CD8-positive, alpha-beta memory T cell (primary cell): ENCODE measurements at regions not wholly inside any gene's neighbourhood (a gene's known extent, or its start where the extent isn't known, plus 50 kb on each side); places are given as distances from the start of the nearest gene placed in this dataset.

ENCODE experiments used
- CTCF ChIA-PET: fragments of 350-600 bp; sonication (Branson Sonifier 250); formaldehyde crosslinking; loops from one replicate; lab custom pipeline; 2021; ENCODE audit warnings: antibody characterized with exemption; lab: Charles Lee
- POLR2A ChIA-PET: fragments of 350-600 bp; sonication (Branson Sonifier 250); formaldehyde crosslinking; loops from one replicate; lab custom pipeline; 2021; ENCODE audit warnings: antibody characterized with exemption; lab: Charles Lee
- DNase-seq, 5 donors: peaks; one replicate each; pipeline versions ENCODE4 v3.0.0 to v3.0.0-alpha.2; 2020 to 2022; ENCODE audit warnings: mixed read lengths in 1 of 5
- H3K27ac ChIP-seq: one replicate; pipeline ENCODE4 v1.7.0; 2013; ENCODE audit warnings: low read depth, mild to moderate bottlenecking, low read length, moderate library complexity
- H3K27me3 ChIP-seq: 2 replicates; pipeline ENCODE4 v1.7.0; 2013; ENCODE audit warnings: low read length, mild to moderate bottlenecking; ENCODE audit not compliant: insufficient read depth, poor library complexity, severe bottlenecking
- H3K36me3 ChIP-seq: 2 replicates; pipeline ENCODE4 v1.7.0; 2013; ENCODE audit warnings: mild to moderate bottlenecking, low read length, moderate library complexity; ENCODE audit not compliant: insufficient read depth
- H3K4me1 ChIP-seq: 2 replicates; pipeline ENCODE4 v1.7.0; 2013; ENCODE audit warnings: mild to moderate bottlenecking, low read length, moderate library complexity; ENCODE audit not compliant: insufficient read depth
- H3K4me3 ChIP-seq: 2 replicates; pipeline ENCODE4 v1.7.0; 2013; ENCODE audit warnings: mild to moderate bottlenecking, low read length
- H3K9me3 ChIP-seq: 2 replicates; pipeline ENCODE4 v1.7.0; 2013; ENCODE audit warnings: mild to moderate bottlenecking, low read length
- H3K27ac Mint-ChIP-seq, 8 donors: one replicate each; pipeline ENCODE4 v1.8.0; 2020 to 2021; ENCODE audit warnings: mixed read lengths in 8 of 8, mild to moderate bottlenecking in 6 of 8, inconsistent platforms in 3 of 8, moderate library complexity in 3 of 8
- H3K27me3 Mint-ChIP-seq, 2 donors: one replicate each; pipeline ENCODE4 v1.8.0; 2020 to 2021; ENCODE audit warnings: mixed read lengths in 2 of 2, mild to moderate bottlenecking in 1 of 2, moderate library complexity in 1 of 2
- H3K36me3 Mint-ChIP-seq, 3 donors: one replicate each; pipeline ENCODE4 v1.8.0; 2020 to 2021; ENCODE audit warnings: mixed read lengths in 3 of 3, inconsistent platforms in 1 of 3, mild to moderate bottlenecking in 1 of 3
- H3K4me1 Mint-ChIP-seq, 3 donors: one replicate each; pipeline ENCODE4 v1.8.0; 2020 to 2021; ENCODE audit warnings: mixed read lengths in 3 of 3, inconsistent platforms in 1 of 3, mild to moderate bottlenecking in 1 of 3
- H3K4me3 Mint-ChIP-seq, 7 donors: one replicate each; pipeline ENCODE4 v1.8.0; 2020 to 2021; ENCODE audit warnings: mixed read lengths in 7 of 7, mild to moderate bottlenecking in 6 of 7, moderate library complexity in 4 of 7, inconsistent platforms in 2 of 7
- H3K9me3 Mint-ChIP-seq, 5 donors: one replicate each; pipeline ENCODE4 v1.8.0; 2020 to 2022; ENCODE audit warnings: mixed read lengths in 5 of 5, mild to moderate bottlenecking in 3 of 5, moderate library complexity in 2 of 5, inconsistent platforms in 1 of 5

DNA sequence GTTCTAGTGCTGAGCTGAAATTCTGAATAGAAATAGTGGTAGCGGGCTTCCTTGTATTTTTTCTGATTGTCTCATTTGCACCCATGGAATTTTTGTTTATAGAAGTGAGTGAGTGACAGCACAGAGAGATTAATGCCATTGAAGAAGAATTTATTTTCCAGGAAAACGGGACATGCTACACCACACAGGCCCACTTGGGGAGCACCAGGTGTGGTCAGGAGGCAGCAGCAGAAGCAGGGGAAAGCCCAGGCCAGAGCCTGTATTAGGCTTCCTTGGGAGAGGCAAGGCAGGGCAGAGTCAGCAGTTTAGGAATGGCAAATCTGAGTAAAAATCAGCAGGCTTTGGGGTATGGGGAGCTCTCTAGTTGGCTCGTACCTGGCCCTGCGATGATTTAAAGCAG, 88.4 kb upstream of the ATP11B start:
- Histone ChIP-seq H3K4me1 (no peaks in the 10 kb centered on the region), H3K9me3 (no peaks in the 10 kb centered on the region), H3K27ac (no peak overlapping the region), H3K4me3 (no peak overlapping the region), H3K27me3 (no peaks in the 10 kb centered on the region), H3K36me3 (no peaks in the 10 kb centered on the region)
- Mint-ChIP-seq H3K27me3 (peaks cover 5 to 26% of the 10 kb centered on the region in 2 donors), H3K4me1 (no peaks in the 10 kb centered on the region), H3K9me3 (no peaks in the 10 kb centered on the region), H3K4me3 (no peak overlapping the region), H3K27ac (no peak overlapping the region), H3K36me3 (no peaks in the 10 kb centered on the region)
- ChIA-PET POLR2A (no interaction called here), CTCF (interaction anchor here (0.9 kb wide), 1 partner anchor 9 kb away, joined by 3 read pairs; no protein-coding TSS in a partner anchor)
- no peak for DNase-seq

GRCh38 chr3:182708810-182709209, 84.5 kb upstream of the ATP11B start:
- no peaks in the 10 kb centered on the region for H3K4me1 ChIP-seq
- Mint-ChIP-seq H3K9me3 (no peaks in the 10 kb centered on the region), H3K27me3 (peaks cover 5 to 16% of the 10 kb centered on the region in 2 donors), H3K36me3 (no peaks in the 10 kb centered on the region), H3K27ac (no peak overlapping the region), H3K4me3 (no peak overlapping the region), H3K4me1 (peaks cover 0 to 5% (median 0%) of the 10 kb centered on the region in 3 donors)
- no peak overlapping the region for H3K27ac ChIP-seq
- no peak overlapping the region for H3K4me3 ChIP-seq
- no peaks in the 10 kb centered on the region for H3K36me3 ChIP-seq
- ChIA-PET CTCF (interaction anchor here (1.1 kb wide), 1 partner anchor 8 kb away, joined by 3 read pairs; no protein-coding TSS in a partner anchor), POLR2A (no interaction called here)
- no peaks in the 10 kb centered on the region for H3K27me3 ChIP-seq
- no peak for DNase-seq
- H3K9me3 ChIP-seq: no peaks in the 10 kb centered on the region

GRCh38 chr3:182709306-182709705, 84.0 kb upstream of the ATP11B start:
- H3K4me3 Mint-ChIP-seq: no peak overlapping the region
- POLR2A ChIA-PET: no interaction called here
- H3K4me1 Mint-ChIP-seq: peaks cover 0 to 5% (median 0%) of the 10 kb centered on the region in 3 donors
- no peak overlapping the region for H3K27ac ChIP-seq
- peaks cover 5 to 13% of the 10 kb centered on the region in 2 donors for H3K27me3 Mint-ChIP-seq
- no peaks in the 10 kb centered on the region for H3K9me3 ChIP-seq
- no peak for DNase-seq
- H3K36me3 ChIP-seq: no peaks in the 10 kb centered on the region
- CTCF ChIA-PET: interaction anchor here (1.1 to 1.7 kb wide), 2 partner anchors 8 to 69 kb away, joined by 3 to 6 read pairs; no protein-coding TSS in a partner anchor
- H3K27ac Mint-ChIP-seq: peak overlapping the region in 1 of 8 donors; percentile 22
- H3K9me3 Mint-ChIP-seq: no peaks in the 10 kb centered on the region
- H3K36me3 Mint-ChIP-seq: no peaks in the 10 kb centered on the region
- no peak overlapping the region for H3K4me3 ChIP-seq
- no peaks in the 10 kb centered on the region for H3K27me3 ChIP-seq
- no peaks in the 10 kb centered on the region for H3K4me1 ChIP-seq

DNA sequence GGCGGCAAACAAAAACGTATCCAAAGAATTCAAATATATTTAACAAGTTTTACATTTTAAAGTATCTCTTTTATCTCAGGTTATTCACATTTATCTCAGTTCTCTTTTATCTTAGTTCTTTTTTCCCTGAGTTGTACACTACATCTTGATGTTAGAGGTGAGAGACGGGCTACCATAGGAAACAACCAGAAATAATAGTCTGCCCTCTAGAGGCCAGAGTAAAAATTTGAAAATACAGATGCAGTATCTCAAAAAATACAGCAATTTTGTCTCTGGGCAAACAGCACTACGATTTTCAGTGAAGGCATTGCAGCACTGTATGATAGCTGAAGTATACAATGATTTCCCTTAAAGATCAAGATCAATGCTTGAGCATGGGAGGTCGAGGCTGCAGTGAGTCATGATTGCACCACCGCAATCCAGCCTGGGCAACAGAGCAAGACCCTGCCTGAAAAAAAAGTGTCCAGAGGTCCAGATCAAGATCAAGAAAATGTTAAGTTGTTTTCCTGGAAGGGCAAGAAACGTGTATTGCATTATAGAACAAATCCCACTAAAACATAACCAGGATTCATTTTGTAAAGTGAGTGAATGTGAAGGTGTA, 82.6 kb upstream of the ATP11B start:
- no peak overlapping the region for H3K27ac ChIP-seq
- no peaks in the 10 kb centered on the region for H3K36me3 ChIP-seq
- Mint-ChIP-seq H3K9me3 (no peaks in the 10 kb centered on the region), H3K4me3 (no peak overlapping the region), H3K27me3 (peaks cover 4 to 5% of the 10 kb centered on the region in 2 donors), H3K36me3 (no peaks in the 10 kb centered on the region), H3K27ac (peak overlapping the region in 1 of 8 donors; percentile 32), H3K4me1 (peaks cover 0 to 5% (median 0%) of the 10 kb centered on the region in 3 donors)
- no peak overlapping the region for H3K4me3 ChIP-seq
- H3K4me1 ChIP-seq: no peaks in the 10 kb centered on the region
- no peaks in the 10 kb centered on the region for H3K27me3 ChIP-seq
- ChIA-PET POLR2A (no interaction called here), CTCF (interaction anchor here (1.0 to 2.4 kb wide), 3 partner anchors 10 to 68 kb away, joined by 3 to 8 read pairs (median 6); no protein-coding TSS in a partner anchor)
- peak in 1 of 5 donors; percentile 6 for DNase-seq
- no peaks in the 10 kb centered on the region for H3K9me3 ChIP-seq

DNA sequence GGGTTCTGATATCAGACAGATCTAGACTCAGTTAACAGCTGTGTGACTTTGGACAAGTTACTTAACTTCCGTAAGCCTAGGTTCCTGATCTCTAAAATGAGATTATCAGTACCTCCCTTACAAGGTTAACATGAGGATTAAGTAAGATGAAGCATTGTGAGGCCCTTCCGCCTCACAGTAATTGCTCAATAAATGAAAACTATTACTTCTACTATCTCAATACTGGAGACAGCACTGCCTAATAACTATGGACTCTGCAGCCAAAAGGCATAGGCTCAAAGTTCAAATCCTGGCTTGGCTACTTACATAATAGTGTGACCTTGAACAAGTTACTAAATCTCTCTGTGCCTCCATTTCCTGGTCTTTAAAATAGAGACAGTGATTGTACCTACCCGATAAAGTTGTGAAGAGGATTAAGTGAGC, 82.0 kb upstream of the ATP11B start:
- Mint-ChIP-seq H3K27me3 (peaks cover 4 to 5% of the 10 kb centered on the region in 2 donors), H3K27ac (no peak overlapping the region), H3K4me1 (peaks cover 3 to 7% (median 4%) of the 10 kb centered on the region in 3 donors), H3K4me3 (no peak overlapping the region), H3K9me3 (no peaks in the 10 kb centered on the region), H3K36me3 (no peaks in the 10 kb centered on the region)
- ChIA-PET CTCF (interaction anchor here (1.0 to 2.4 kb wide), 3 partner anchors 10 to 68 kb away, joined by 3 to 8 read pairs (median 6); no protein-coding TSS in a partner anchor), POLR2A (no interaction called here)
- H3K9me3 ChIP-seq: no peaks in the 10 kb centered on the region
- H3K4me3 ChIP-seq: no peak overlapping the region
- H3K27me3 ChIP-seq: no peaks in the 10 kb centered on the region
- H3K4me1 ChIP-seq: no peaks in the 10 kb centered on the region
- H3K36me3 ChIP-seq: no peaks in the 10 kb centered on the region
- no peak for DNase-seq
- no peak overlapping the region for H3K27ac ChIP-seq

DNA sequence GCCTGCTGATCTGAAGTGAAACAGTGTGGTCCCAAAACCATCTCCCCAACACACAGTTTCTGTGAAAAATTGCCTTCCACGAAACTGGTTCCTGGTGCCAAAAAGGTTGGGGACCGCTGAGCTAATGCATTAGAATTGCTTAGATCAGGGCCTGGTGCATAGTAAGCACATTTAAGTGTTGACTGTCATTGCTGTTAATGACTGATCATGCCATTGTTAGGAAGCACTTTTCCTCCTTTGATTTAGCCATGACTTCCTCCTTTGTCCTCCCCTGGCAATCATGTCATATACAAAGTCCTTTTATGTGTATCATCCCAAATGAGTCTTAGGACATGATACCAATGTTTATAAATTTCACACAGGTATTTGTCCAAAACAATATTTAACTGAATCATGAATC, 81.5 kb upstream of the ATP11B start:
- Histone ChIP-seq H3K4me3 (no peak overlapping the region), H3K9me3 (no peaks in the 10 kb centered on the region), H3K27me3 (no peaks in the 10 kb centered on the region), H3K36me3 (no peaks in the 10 kb centered on the region), H3K27ac (no peak overlapping the region), H3K4me1 (no peaks in the 10 kb centered on the region)
- no peak for DNase-seq
- peaks cover 2 to 4% of the 10 kb centered on the region in 2 donors for H3K27me3 Mint-ChIP-seq
- H3K27ac Mint-ChIP-seq: no peak overlapping the region
- H3K4me3 Mint-ChIP-seq: no peak overlapping the region
- no peaks in the 10 kb centered on the region for H3K9me3 Mint-ChIP-seq
- no peaks in the 10 kb centered on the region for H3K36me3 Mint-ChIP-seq
- ChIA-PET CTCF (interaction anchor here (1.0 to 2.4 kb wide), 3 partner anchors 9 to 125 kb away, joined by 3 to 8 read pairs (median 7); no protein-coding TSS in a partner anchor), POLR2A (no interaction called here)
- H3K4me1 Mint-ChIP-seq: peaks cover 6 to 10% (median 10%) of the 10 kb centered on the region in 3 donors

DNA sequence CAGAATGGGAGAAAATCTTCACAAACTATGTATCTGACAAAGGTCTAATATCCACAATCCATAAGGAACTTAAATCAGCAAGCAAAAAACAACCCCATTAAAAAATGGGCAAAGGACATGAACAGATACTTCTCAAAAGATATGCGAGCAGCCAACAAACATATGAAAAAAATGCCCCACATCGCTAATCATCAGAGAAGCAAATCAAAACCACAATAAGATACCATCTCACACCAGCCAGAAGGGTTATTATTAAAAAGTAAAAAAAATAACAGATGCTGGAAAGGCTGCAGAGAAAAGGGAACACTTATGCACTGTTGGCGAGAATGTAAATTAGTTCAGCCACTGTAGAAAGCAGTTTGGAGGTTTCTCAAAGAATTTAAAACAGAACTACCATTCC, 80.2 kb upstream of the ATP11B start:
- no peak for DNase-seq
- H3K27ac Mint-ChIP-seq: no peak overlapping the region
- no peaks in the 10 kb centered on the region for H3K36me3 ChIP-seq
- POLR2A ChIA-PET: no interaction called here
- no peak overlapping the region for H3K4me3 Mint-ChIP-seq
- H3K9me3 ChIP-seq: no peaks in the 10 kb centered on the region
- H3K4me1 Mint-ChIP-seq: peaks cover 6 to 10% (median 10%) of the 10 kb centered on the region in 3 donors
- peaks cover 0 to 4% of the 10 kb centered on the region in 2 donors for H3K27me3 Mint-ChIP-seq
- H3K27ac ChIP-seq: no peak overlapping the region
- no peak overlapping the region for H3K4me3 ChIP-seq
- no peaks in the 10 kb centered on the region for H3K36me3 Mint-ChIP-seq
- no peaks in the 10 kb centered on the region for H3K4me1 ChIP-seq
- CTCF ChIA-PET: interaction anchor here (1.0 to 1.5 kb wide), 2 partner anchors 115 to 124 kb away, joined by 3 to 7 read pairs; no protein-coding TSS in a partner anchor
- no peaks in the 10 kb centered on the region for H3K27me3 ChIP-seq
- no peaks in the 10 kb centered on the region for H3K9me3 Mint-ChIP-seq
